ENCODE measurements at regions not wholly inside any gene's neighbourhood (a gene's known extent, or its start where the extent isn't known, plus 50 kb on each side); places are given as distances from the start of the nearest gene placed in this dataset.

- no peak for TF ChIP-seq CTCF (IDR thresholded peaks at IDR 0.05; ENCODE audit: insufficient read depth, low read depth, low read length, missing control alignments)
- no peak overlapping the region for H3K4me3 ChIP-seq (ENCODE audit: low read length)
- peak; percentile 38 for DNase-seq (ENCODE audit: low read depth)
These were observed 178.7 kb upstream of the TNFAIP3 start for GRCh38 chr6:137688230-137688971.

- no peak overlapping the region for H3K4me3 ChIP-seq (ENCODE audit: low read length)
- no peak for TF ChIP-seq CTCF (IDR thresholded peaks at IDR 0.05; ENCODE audit: insufficient read depth, low read depth, low read length, missing control alignments)
- no peak for DNase-seq (ENCODE audit: low read depth)
These were observed 177.7 kb upstream of the TNFAIP3 start for GRCh38 chr6:137689377-137689776.

GRCh38 chr6:137690034-137690433 lies 177.0 kb upstream of the TNFAIP3 start:
- no peak for DNase-seq (ENCODE audit: low read depth)
- no peak for TF ChIP-seq CTCF (IDR thresholded peaks at IDR 0.05; ENCODE audit: insufficient read depth, low read depth, low read length, missing control alignments)
- no peak overlapping the region for H3K4me3 ChIP-seq (ENCODE audit: low read length)

- no peak for TF ChIP-seq CTCF (IDR thresholded peaks at IDR 0.05; ENCODE audit: insufficient read depth, low read depth, low read length, missing control alignments)
- no peak overlapping the region for H3K4me3 ChIP-seq (ENCODE audit: low read length)
These were observed 176.3 kb upstream of the TNFAIP3 start for GRCh38 chr6:137690721-137691120.

GRCh38 chr6:137692308-137692707 lies 174.8 kb upstream of the TNFAIP3 start:
- H3K4me3 ChIP-seq (ENCODE audit: low read length) = no peak overlapping the region
- no peak for DNase-seq (ENCODE audit: low read depth)
- no peak for TF ChIP-seq CTCF (IDR thresholded peaks at IDR 0.05; ENCODE audit: insufficient read depth, low read depth, low read length, missing control alignments)

More at GRCh38 chr6:137690721-137691120, 176.3 kb upstream of the TNFAIP3 start:
- no peak for DNase-seq (ENCODE audit: low read depth)

GRCh38 chr6:137692806-137693205 lies 174.3 kb upstream of the TNFAIP3 start:
- H3K4me3 ChIP-seq (ENCODE audit: low read length) = no peak overlapping the region
- peak; percentile 59 for DNase-seq (ENCODE audit: low read depth)
- no peak for TF ChIP-seq CTCF (IDR thresholded peaks at IDR 0.05; ENCODE audit: insufficient read depth, low read depth, low read length, missing control alignments)

- DNase-seq (ENCODE audit: low read depth) = no peak
- no peak for TF ChIP-seq CTCF (IDR thresholded peaks at IDR 0.05; ENCODE audit: insufficient read depth, low read depth, low read length, missing control alignments)
These were observed 173.3 kb upstream of the TNFAIP3 start for GRCh38 chr6:137693711-137694110.

More at GRCh38 chr6:137693711-137694110, 173.3 kb upstream of the TNFAIP3 start:
- H3K4me3 ChIP-seq (ENCODE audit: low read length) = no peak overlapping the region

All from epithelial cell of esophagus (primary cell).